ENCODE measurements at regions not wholly inside any gene's neighbourhood (a gene's known extent, or its start where the extent isn't known, plus 50 kb on each side); places are given as distances from the start of the nearest gene placed in this dataset.

DNA sequence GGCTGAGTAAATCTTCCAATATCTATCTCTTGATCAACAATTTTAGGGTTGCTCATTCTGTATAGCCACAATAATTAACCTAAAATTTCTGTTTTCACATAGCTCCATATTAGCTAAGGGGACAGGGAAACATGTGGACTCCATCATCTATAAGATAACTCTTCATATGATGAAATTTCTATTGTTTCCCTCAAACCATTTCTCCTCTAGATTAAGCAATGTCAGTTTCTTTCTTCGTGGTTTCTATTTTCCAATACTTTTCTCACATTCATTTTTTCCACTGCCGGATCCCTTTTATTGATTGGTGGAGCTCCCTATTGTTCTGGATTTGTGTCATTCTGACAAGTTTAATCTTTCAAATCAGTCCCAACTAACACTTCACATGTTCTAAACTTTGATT, 1221.3 kb upstream of the ZEB2 start:
- TF ChIP-seq, protein P1, sequence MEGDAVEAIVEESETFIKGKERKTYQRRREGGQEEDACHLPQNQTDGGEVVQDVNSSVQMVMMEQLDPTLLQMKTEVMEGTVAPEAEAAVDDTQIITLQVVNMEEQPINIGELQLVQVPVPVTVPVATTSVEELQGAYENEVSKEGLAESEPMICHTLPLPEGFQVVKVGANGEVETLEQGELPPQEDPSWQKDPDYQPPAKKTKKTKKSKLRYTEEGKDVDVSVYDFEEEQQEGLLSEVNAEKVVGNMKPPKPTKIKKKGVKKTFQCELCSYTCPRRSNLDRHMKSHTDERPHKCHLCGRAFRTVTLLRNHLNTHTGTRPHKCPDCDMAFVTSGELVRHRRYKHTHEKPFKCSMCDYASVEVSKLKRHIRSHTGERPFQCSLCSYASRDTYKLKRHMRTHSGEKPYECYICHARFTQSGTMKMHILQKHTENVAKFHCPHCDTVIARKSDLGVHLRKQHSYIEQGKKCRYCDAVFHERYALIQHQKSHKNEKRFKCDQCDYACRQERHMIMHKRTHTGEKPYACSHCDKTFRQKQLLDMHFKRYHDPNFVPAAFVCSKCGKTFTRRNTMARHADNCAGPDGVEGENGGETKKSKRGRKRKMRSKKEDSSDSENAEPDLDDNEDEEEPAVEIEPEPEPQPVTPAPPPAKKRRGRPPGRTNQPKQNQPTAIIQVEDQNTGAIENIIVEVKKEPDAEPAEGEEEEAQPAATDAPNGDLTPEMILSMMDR (IDR thresholded peaks at IDR 0.05), result no peak
- TF ChIP-seq POLR2A (IDR thresholded peaks at IDR 0.05), result no peak

All from Peyer's patch (tissue), 4 donors.